Suprapubic skin (tissue), 4 donors: ENCODE measurements at regions not wholly inside any gene's neighbourhood (a gene's known extent, or its start where the extent isn't known, plus 50 kb on each side); places are given as distances from the start of the nearest gene placed in this dataset.
"Not testable (repeated sequence)": the region's sequence is repeated elsewhere in the genome, so short reads cannot be mapped to it uniquely, and the experiment has no call there.

Source experiments
- EP300 ChIP-seq: sonication (generic); formaldehyde crosslinking; IDR thresholded peaks from one replicate; pipeline ENCODE4 v1.6.1; 2017; ENCODE audit warnings: antibody characterized with exemption
- POLR2A ChIP-seq, 2 donors: fragments of 450-650 bp; IDR thresholded peaks; one replicate each; pipeline ENCODE4 v1.6.1; 2017; ENCODE audit warnings: antibody characterized with exemption in 2 of 2, mild to moderate bottlenecking in 2 of 2, moderate library complexity in 2 of 2
- POLR2AphosphoS5 ChIP-seq, 3 donors: sonication (generic); formaldehyde crosslinking; IDR thresholded peaks; one replicate each; pipeline ENCODE4 v1.6.1; 2017; ENCODE audit warnings: antibody characterized with exemption in 3 of 3
- TF ChIP-seq, protein P1 (sequence below), 2 donors: fragments of 200-600 bp in 1 of 2; fragments of 450-650 bp in 1 of 2; sonication (generic) in 1 of 2; IDR thresholded peaks; one replicate each; pipeline ENCODE4 v1.5.1; 2016 to 2019; ENCODE audit warnings: antibody characterized with exemption in 2 of 2, mild to moderate bottlenecking in 1 of 2, moderate library complexity in 1 of 2

DNA sequence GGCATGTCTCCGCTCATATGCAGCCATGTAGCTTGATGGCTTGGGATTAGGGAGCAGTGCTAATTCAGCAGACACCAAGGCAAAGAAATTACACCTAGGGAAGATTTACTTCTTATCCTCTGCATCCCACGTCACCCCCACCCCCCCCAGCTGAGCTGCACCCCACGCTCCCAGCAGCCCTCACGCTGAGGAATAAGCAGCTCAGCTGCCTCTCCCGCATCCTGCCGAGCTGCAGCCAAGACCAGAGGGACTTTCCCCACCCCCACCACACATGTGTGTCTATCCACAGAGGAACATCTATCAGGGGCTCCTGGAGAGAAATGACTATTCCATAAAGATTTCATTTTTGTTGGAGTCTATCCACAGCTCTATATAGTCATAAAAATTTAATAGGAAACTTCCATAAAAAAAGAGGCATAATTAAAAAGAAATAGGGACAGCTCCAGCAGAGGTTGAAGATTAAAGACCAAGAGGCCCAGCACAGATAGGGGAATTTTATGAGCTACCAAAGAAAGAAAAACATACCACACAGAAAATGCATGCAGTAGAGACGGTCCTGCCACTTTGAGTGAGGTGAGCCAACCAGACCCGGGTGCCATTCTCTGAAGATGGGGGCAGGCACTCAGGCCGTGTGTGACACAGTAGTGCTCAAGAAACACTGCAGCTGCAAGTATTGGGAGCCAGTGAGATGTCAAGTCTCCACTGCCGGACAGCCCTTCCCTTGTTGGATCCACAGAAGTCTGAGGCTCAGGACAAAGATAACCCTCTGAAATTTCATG, 274.8 kb downstream of the BCL2L11 start:
- TF ChIP-seq, protein P1, sequence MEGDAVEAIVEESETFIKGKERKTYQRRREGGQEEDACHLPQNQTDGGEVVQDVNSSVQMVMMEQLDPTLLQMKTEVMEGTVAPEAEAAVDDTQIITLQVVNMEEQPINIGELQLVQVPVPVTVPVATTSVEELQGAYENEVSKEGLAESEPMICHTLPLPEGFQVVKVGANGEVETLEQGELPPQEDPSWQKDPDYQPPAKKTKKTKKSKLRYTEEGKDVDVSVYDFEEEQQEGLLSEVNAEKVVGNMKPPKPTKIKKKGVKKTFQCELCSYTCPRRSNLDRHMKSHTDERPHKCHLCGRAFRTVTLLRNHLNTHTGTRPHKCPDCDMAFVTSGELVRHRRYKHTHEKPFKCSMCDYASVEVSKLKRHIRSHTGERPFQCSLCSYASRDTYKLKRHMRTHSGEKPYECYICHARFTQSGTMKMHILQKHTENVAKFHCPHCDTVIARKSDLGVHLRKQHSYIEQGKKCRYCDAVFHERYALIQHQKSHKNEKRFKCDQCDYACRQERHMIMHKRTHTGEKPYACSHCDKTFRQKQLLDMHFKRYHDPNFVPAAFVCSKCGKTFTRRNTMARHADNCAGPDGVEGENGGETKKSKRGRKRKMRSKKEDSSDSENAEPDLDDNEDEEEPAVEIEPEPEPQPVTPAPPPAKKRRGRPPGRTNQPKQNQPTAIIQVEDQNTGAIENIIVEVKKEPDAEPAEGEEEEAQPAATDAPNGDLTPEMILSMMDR (IDR thresholded peaks at IDR 0.05), result not testable (repeated sequence)
- not testable (repeated sequence) for TF ChIP-seq EP300; POLR2A (IDR thresholded peaks at IDR 0.05); POLR2AphosphoS5 (IDR thresholded peaks at IDR 0.05)
